ENCODE measurements at regions not wholly inside any gene's neighbourhood (a gene's known extent, or its start where the extent isn't known, plus 50 kb on each side); places are given as distances from the start of the nearest gene placed in this dataset.

DNA sequence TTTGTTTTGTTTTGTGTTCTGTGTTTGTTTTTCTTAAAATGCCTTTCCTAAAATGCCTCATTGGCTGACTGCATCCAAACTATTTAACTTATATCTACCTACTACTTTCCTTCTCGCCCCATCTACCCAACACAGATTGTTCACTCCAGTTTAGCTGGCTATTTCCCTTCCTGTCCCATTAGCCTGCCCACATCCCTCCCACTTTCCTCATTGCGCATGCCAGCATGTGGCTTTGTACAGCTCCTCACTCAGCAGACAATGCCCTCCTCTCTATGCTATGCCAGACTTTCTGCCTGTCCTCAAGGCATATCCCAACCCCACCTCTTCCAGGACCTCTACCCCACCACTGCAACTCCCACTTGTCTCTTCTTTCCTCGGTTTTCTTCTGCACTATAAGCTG lies 94.7 kb upstream of the C1orf21 start:
- no peak overlapping the region for H3K4me3 ChIP-seq (ENCODE audit: low read length in 2 of 2)
- peaks cover 13% of the 10 kb centered on the region for H3K4me1 ChIP-seq (ENCODE audit: control insufficient read depth, insufficient read depth, low read length)
- no peak overlapping the region for H3K9ac ChIP-seq (ENCODE audit: low read length in 2 of 2)
- no peaks in the 10 kb centered on the region for H3K9me3 ChIP-seq (ENCODE audit: control insufficient read depth in 2 of 2, low read length in 2 of 2)
- no peaks in the 10 kb centered on the region for H3K36me3 ChIP-seq (ENCODE audit: control insufficient read depth in 2 of 2, insufficient read depth in 2 of 2, low read length in 2 of 2)
- H3K27ac ChIP-seq (ENCODE audit: low read length) = no peak overlapping the region
- no peaks in the 10 kb centered on the region for H3K27me3 ChIP-seq (ENCODE audit: control insufficient read depth in 1 of 2, insufficient read depth in 2 of 2, low read length in 2 of 2)

- no peak overlapping the region for H3K27ac ChIP-seq (ENCODE audit: low read length)
Observed at GRCh38 chr1:184294101-184294500, 92.7 kb upstream of the C1orf21 start.

DNA sequence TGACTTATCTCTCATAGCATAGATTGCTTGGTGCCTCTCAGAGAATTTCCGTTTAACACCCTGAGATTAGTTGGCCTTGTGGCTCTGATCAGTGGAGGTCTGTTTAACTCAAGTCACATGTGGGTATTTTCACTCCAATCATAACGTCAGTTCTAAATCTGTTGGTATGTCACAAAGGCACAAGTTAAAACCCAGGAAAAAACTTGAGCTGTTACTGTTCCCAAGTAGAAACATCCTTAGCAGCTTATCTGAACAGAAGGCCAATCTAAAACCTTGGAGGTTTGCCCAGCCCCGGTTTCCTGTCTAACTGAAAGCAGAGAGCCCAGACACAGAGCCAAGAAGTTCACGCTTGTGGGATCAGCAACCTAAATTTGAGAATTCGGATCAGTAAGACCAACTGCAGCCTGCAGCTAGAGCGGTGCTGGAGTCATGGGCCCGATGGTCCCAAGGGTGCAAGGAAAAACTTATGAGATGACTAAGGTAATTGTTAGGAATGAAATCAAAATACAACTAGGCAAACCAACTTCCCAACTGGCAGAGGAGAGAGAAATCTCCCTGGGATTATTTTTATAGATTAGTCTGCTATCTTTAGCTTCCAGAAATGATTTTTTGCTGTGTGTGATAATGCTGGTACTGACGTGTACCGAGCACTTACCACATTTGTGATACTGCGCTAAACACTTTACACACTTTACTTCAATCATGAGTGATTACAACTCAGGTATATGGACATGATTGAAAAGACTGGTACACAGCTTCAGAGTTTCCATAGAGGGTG lies 90.2 kb upstream of the C1orf21 start:
- Histone ChIP-seq H3K9me3 (ENCODE audit: control insufficient read depth in 2 of 2, low read length in 2 of 2) (no peaks in the 10 kb centered on the region), H3K27ac (ENCODE audit: low read length) (peak overlapping the region; percentile 58), H3K27me3 (ENCODE audit: control insufficient read depth in 1 of 2, insufficient read depth in 2 of 2, low read length in 2 of 2) (no peaks in the 10 kb centered on the region), H3K4me3 (ENCODE audit: low read length in 2 of 2) (peak overlapping the region; percentile 22 to 26), H3K9ac (ENCODE audit: low read length in 2 of 2) (peak overlapping the region; percentile 37 to 46), H3K36me3 (ENCODE audit: control insufficient read depth in 2 of 2, insufficient read depth in 2 of 2, low read length in 2 of 2) (no peaks in the 10 kb centered on the region), H3K4me1 (ENCODE audit: control insufficient read depth, insufficient read depth, low read length) (peaks cover 19% of the 10 kb centered on the region)

More at GRCh38 chr1:184294101-184294500, 92.7 kb upstream of the C1orf21 start:
- no peak overlapping the region for H3K9ac ChIP-seq (ENCODE audit: low read length in 2 of 2)
- H3K9me3 ChIP-seq (ENCODE audit: control insufficient read depth in 2 of 2, low read length in 2 of 2) = no peaks in the 10 kb centered on the region
- no peak overlapping the region for H3K4me3 ChIP-seq (ENCODE audit: low read length in 2 of 2)
- H3K4me1 ChIP-seq (ENCODE audit: control insufficient read depth, insufficient read depth, low read length) = peaks cover 21% of the 10 kb centered on the region
- no peaks in the 10 kb centered on the region for H3K36me3 ChIP-seq (ENCODE audit: control insufficient read depth in 2 of 2, insufficient read depth in 2 of 2, low read length in 2 of 2)
- no peaks in the 10 kb centered on the region for H3K27me3 ChIP-seq (ENCODE audit: control insufficient read depth in 1 of 2, insufficient read depth in 2 of 2, low read length in 2 of 2)

DNA sequence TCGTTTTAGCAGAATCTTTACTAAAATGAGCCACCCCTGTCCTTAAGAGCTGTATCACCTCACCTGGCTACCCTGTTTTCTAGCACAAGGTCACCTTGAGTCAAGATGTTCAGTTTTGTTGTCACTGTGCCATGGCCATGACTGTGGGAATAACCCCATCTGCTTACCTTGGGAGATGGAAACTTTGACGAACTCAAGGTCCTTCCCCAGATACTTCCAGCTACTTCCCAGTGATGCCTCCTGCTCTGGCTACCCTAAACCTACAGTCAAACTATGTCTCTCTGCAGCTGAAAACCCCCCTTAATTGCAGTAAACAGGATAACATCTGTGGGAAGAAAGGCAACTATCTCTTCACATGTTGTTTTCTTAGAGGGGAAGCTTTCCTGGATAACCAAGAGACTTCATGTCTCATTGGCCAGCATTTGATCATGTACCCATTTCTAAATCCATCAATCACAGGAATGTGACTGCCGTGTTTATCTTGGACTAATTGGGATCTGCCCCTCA lies 89.5 kb upstream of the C1orf21 start:
- H3K4me3 ChIP-seq (ENCODE audit: low read length in 2 of 2) = peak overlapping the region in 1 of 2 donors; percentile 22
- no peak overlapping the region for H3K27ac ChIP-seq (ENCODE audit: low read length)
- H3K9me3 ChIP-seq (ENCODE audit: control insufficient read depth in 2 of 2, low read length in 2 of 2) = no peaks in the 10 kb centered on the region
- no peaks in the 10 kb centered on the region for H3K36me3 ChIP-seq (ENCODE audit: control insufficient read depth in 2 of 2, insufficient read depth in 2 of 2, low read length in 2 of 2)
- H3K4me1 ChIP-seq (ENCODE audit: control insufficient read depth, insufficient read depth, low read length) = peaks cover 19% of the 10 kb centered on the region
- no peaks in the 10 kb centered on the region for H3K27me3 ChIP-seq (ENCODE audit: control insufficient read depth in 1 of 2, insufficient read depth in 2 of 2, low read length in 2 of 2)
- no peak overlapping the region for H3K9ac ChIP-seq (ENCODE audit: low read length in 2 of 2)

GRCh38 chr1:184298440-184299405 lies 88.1 kb upstream of the C1orf21 start:
- Histone ChIP-seq H3K4me1 (ENCODE audit: control insufficient read depth, insufficient read depth, low read length) (peaks cover 19% of the 10 kb centered on the region), H3K27me3 (ENCODE audit: control insufficient read depth in 1 of 2, insufficient read depth in 2 of 2, low read length in 2 of 2) (no peaks in the 10 kb centered on the region), H3K36me3 (ENCODE audit: control insufficient read depth in 2 of 2, insufficient read depth in 2 of 2, low read length in 2 of 2) (no peaks in the 10 kb centered on the region), H3K27ac (ENCODE audit: low read length) (no peak overlapping the region), H3K9me3 (ENCODE audit: control insufficient read depth in 2 of 2, low read length in 2 of 2) (no peaks in the 10 kb centered on the region), H3K4me3 (ENCODE audit: low read length in 2 of 2) (no peak overlapping the region), H3K9ac (ENCODE audit: low read length in 2 of 2) (no peak overlapping the region)

- no peaks in the 10 kb centered on the region for H3K9me3 ChIP-seq (ENCODE audit: control insufficient read depth in 2 of 2, low read length in 2 of 2)
- H3K27ac ChIP-seq (ENCODE audit: low read length) = no peak overlapping the region
- H3K27me3 ChIP-seq (ENCODE audit: control insufficient read depth in 1 of 2, insufficient read depth in 2 of 2, low read length in 2 of 2) = no peaks in the 10 kb centered on the region
- H3K9ac ChIP-seq (ENCODE audit: low read length in 2 of 2) = no peak overlapping the region
- H3K4me1 ChIP-seq (ENCODE audit: control insufficient read depth, insufficient read depth, low read length) = peaks cover 19% of the 10 kb centered on the region
- H3K36me3 ChIP-seq (ENCODE audit: control insufficient read depth in 2 of 2, insufficient read depth in 2 of 2, low read length in 2 of 2) = no peaks in the 10 kb centered on the region
- no peak overlapping the region for H3K4me3 ChIP-seq (ENCODE audit: low read length in 2 of 2)
Observed at GRCh38 chr1:184299406-184299790, 87.4 kb upstream of the C1orf21 start.

DNA sequence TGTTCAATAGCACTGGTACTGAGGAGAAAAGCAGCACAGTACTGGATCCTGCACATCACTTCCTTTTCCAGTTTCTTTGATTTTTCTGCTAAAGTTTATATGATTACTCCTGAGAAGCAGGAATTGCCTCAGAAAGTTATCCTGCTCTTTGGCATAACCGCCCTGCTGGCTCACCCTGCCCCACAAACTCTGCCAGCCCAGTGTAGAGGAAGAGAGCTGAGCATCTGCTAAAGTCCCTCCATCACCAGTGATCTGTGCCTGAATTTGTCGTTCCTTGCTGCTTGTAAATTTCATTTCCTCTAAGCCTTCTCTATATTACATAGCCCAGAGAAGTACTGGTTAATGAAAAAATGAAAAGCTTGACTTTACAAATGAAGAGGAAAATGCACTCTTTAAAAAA lies 87.0 kb upstream of the C1orf21 start:
- Histone ChIP-seq H3K27me3 (ENCODE audit: control insufficient read depth in 1 of 2, insufficient read depth in 2 of 2, low read length in 2 of 2) (no peaks in the 10 kb centered on the region), H3K27ac (ENCODE audit: low read length) (no peak overlapping the region), H3K4me1 (ENCODE audit: control insufficient read depth, insufficient read depth, low read length) (peaks cover 19% of the 10 kb centered on the region)

GRCh38 chr1:184300446-184300845 lies 86.4 kb upstream of the C1orf21 start:
- Histone ChIP-seq H3K27me3 (ENCODE audit: control insufficient read depth in 1 of 2, insufficient read depth in 2 of 2, low read length in 2 of 2) (no peaks in the 10 kb centered on the region), H3K36me3 (ENCODE audit: control insufficient read depth in 2 of 2, insufficient read depth in 2 of 2, low read length in 2 of 2) (no peaks in the 10 kb centered on the region), H3K27ac (ENCODE audit: low read length) (no peak overlapping the region)

More for the DNA sequence above, 87.0 kb upstream of the C1orf21 start:
- Histone ChIP-seq H3K9me3 (ENCODE audit: control insufficient read depth in 2 of 2, low read length in 2 of 2) (no peaks in the 10 kb centered on the region), H3K36me3 (ENCODE audit: control insufficient read depth in 2 of 2, insufficient read depth in 2 of 2, low read length in 2 of 2) (no peaks in the 10 kb centered on the region), H3K4me3 (ENCODE audit: low read length in 2 of 2) (no peak overlapping the region), H3K9ac (ENCODE audit: low read length in 2 of 2) (no peak overlapping the region)

GRCh38 chr1:184301227-184301626 lies 85.6 kb upstream of the C1orf21 start:
- Histone ChIP-seq H3K4me1 (ENCODE audit: control insufficient read depth, insufficient read depth, low read length) (peaks cover 17% of the 10 kb centered on the region), H3K27ac (ENCODE audit: low read length) (no peak overlapping the region), H3K36me3 (ENCODE audit: control insufficient read depth in 2 of 2, insufficient read depth in 2 of 2, low read length in 2 of 2) (no peaks in the 10 kb centered on the region), H3K4me3 (ENCODE audit: low read length in 2 of 2) (no peak overlapping the region), H3K27me3 (ENCODE audit: control insufficient read depth in 1 of 2, insufficient read depth in 2 of 2, low read length in 2 of 2) (no peaks in the 10 kb centered on the region), H3K9me3 (ENCODE audit: control insufficient read depth in 2 of 2, low read length in 2 of 2) (no peaks in the 10 kb centered on the region), H3K9ac (ENCODE audit: low read length in 2 of 2) (no peak overlapping the region)

More at GRCh38 chr1:184300446-184300845, 86.4 kb upstream of the C1orf21 start:
- Histone ChIP-seq H3K4me1 (ENCODE audit: control insufficient read depth, insufficient read depth, low read length) (peaks cover 19% of the 10 kb centered on the region), H3K4me3 (ENCODE audit: low read length in 2 of 2) (no peak overlapping the region), H3K9me3 (ENCODE audit: control insufficient read depth in 2 of 2, low read length in 2 of 2) (no peaks in the 10 kb centered on the region), H3K9ac (ENCODE audit: low read length in 2 of 2) (no peak overlapping the region)

- no peak overlapping the region for H3K9ac ChIP-seq (ENCODE audit: low read length in 2 of 2)
- H3K9me3 ChIP-seq (ENCODE audit: control insufficient read depth in 2 of 2, low read length in 2 of 2) = no peaks in the 10 kb centered on the region
- no peak overlapping the region for H3K27ac ChIP-seq (ENCODE audit: low read length)
- H3K4me3 ChIP-seq (ENCODE audit: low read length in 2 of 2) = no peak overlapping the region
- H3K4me1 ChIP-seq (ENCODE audit: control insufficient read depth, insufficient read depth, low read length) = peaks cover 6% of the 10 kb centered on the region
- H3K36me3 ChIP-seq (ENCODE audit: control insufficient read depth in 2 of 2, insufficient read depth in 2 of 2, low read length in 2 of 2) = no peaks in the 10 kb centered on the region
- no peaks in the 10 kb centered on the region for H3K27me3 ChIP-seq (ENCODE audit: control insufficient read depth in 1 of 2, insufficient read depth in 2 of 2, low read length in 2 of 2)
Observed at GRCh38 chr1:184302346-184302745, 84.5 kb upstream of the C1orf21 start.
